ENCODE measurements at regions not wholly inside any gene's neighbourhood (a gene's known extent, or its start where the extent isn't known, plus 50 kb on each side); places are given as distances from the start of the nearest gene placed in this dataset.

DNA sequence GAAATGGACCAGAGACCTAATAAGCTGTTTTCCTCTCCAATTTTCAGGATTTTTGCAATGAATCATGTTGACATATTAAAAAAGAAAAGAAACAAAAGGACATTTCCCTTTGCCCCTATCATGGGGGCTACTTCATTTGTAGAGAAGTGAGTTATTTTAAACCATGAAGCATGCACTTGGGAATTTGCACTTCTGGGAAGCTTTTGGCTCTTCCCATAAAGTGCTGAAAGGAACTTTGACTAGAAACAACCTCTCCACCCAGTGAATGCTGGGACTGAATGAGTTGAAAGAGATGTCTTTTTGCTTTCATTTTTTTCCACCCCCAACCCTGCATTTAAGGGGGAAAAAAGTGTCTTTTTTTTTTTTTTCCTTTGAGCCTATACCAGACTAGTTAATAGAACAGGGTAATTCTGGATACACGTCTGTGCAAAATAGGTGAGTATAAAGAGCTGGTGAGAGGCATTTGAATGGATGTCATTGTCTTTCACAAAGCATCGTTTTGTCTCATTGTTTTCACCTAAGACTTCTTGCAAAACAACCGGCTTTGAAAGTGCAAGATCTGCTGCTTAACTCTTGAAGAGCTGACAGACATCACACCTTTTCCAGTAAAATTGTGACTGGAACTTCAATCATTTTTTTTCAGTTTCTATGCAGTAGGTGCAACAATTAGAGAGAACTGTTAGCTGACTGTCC, 138.7 kb upstream of the BACH2 start:
- TF ChIP-seq POLR2A (IDR thresholded peaks at IDR 0.05; ENCODE audit: low read depth, low read length) = no peak
- TF ChIP-seq, protein P1, sequence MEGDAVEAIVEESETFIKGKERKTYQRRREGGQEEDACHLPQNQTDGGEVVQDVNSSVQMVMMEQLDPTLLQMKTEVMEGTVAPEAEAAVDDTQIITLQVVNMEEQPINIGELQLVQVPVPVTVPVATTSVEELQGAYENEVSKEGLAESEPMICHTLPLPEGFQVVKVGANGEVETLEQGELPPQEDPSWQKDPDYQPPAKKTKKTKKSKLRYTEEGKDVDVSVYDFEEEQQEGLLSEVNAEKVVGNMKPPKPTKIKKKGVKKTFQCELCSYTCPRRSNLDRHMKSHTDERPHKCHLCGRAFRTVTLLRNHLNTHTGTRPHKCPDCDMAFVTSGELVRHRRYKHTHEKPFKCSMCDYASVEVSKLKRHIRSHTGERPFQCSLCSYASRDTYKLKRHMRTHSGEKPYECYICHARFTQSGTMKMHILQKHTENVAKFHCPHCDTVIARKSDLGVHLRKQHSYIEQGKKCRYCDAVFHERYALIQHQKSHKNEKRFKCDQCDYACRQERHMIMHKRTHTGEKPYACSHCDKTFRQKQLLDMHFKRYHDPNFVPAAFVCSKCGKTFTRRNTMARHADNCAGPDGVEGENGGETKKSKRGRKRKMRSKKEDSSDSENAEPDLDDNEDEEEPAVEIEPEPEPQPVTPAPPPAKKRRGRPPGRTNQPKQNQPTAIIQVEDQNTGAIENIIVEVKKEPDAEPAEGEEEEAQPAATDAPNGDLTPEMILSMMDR (IDR thresholded peaks at IDR 0.05; ENCODE audit: extremely low read depth in 1 of 2, insufficient read depth in 1 of 2, low read depth in 1 of 2, low read length in 2 of 2) = no peak
- TF ChIP-seq EZH2 (IDR thresholded peaks at IDR 0.05; ENCODE audit: borderline replicate concordance, low read depth, low read length, severe bottlenecking) = no peak

Measured in endothelial cell of umbilical vein (primary cell).